ENCODE measurements at regions not wholly inside any gene's neighbourhood (a gene's known extent, or its start where the extent isn't known, plus 50 kb on each side); places are given as distances from the start of the nearest gene placed in this dataset.

DNA sequence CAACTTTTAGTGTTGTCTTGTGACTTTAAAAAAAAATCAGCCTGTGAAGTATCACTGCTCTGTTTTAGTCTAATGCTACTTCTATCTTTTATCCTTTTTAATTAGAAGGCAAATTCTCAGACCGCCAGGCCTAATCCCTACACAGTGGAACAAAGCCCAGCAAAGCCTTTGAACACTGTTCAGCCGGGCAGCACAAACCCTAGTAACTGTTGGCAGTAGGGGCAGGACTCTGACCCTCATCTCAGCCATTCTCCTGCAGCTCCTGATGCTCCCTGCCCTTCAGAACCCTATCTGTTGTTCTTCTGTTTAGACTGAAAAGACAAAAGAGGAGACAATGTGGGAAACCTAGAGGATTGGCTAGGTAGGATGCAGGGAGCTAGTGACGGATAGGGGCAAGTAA is 78.0 kb upstream of the OTX2 start:
- TF ChIP-seq, protein P1, sequence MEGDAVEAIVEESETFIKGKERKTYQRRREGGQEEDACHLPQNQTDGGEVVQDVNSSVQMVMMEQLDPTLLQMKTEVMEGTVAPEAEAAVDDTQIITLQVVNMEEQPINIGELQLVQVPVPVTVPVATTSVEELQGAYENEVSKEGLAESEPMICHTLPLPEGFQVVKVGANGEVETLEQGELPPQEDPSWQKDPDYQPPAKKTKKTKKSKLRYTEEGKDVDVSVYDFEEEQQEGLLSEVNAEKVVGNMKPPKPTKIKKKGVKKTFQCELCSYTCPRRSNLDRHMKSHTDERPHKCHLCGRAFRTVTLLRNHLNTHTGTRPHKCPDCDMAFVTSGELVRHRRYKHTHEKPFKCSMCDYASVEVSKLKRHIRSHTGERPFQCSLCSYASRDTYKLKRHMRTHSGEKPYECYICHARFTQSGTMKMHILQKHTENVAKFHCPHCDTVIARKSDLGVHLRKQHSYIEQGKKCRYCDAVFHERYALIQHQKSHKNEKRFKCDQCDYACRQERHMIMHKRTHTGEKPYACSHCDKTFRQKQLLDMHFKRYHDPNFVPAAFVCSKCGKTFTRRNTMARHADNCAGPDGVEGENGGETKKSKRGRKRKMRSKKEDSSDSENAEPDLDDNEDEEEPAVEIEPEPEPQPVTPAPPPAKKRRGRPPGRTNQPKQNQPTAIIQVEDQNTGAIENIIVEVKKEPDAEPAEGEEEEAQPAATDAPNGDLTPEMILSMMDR (IDR thresholded peaks at IDR 0.05) = no peak
- TF ChIP-seq SMAD4 (CRISPR knock-in tag; IDR thresholded peaks at IDR 0.05) (no peak), ZNF671 (CRISPR knock-in tag; IDR thresholded peaks at IDR 0.05) (no peak), JUN (CRISPR knock-in tag; IDR thresholded peaks at IDR 0.05) (no peak)
- TF ChIP-seq, protein P2, sequence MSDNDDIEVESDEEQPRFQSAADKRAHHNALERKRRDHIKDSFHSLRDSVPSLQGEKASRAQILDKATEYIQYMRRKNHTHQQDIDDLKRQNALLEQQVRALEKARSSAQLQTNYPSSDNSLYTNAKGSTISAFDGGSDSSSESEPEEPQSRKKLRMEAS (CRISPR knock-in tag; IDR thresholded peaks at IDR 0.05) = no peak

All from WTC11 (cell line).